ENCODE measurements at regions not wholly inside any gene's neighbourhood (a gene's known extent, or its start where the extent isn't known, plus 50 kb on each side); places are given as distances from the start of the nearest gene placed in this dataset.

DNA sequence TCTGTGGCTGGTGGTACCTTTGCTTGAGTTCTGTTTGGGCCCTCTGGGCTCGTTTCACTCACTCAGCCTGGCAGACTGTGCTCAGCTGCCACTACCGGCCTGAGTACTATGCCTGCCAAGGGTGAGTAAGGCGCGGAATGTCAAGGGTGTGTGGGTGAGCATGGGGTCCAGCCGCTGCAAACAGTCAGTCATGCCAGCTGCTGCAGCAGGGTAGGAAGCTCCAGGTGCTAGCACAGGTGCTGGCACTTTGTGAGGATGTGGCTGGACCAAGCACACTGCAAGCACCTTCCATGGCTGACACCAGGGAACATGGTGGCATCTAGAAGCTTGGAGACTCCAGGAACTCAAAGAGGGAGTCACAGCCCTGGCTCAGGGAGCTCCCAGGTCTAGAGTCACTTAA is 368.6 kb upstream of the ACO1 start:
- no peak for TF ChIP-seq EZH2 (optimal IDR thresholded peaks at IDR 0.05; ENCODE audit: low read depth, low read length)
- TF ChIP-seq, protein P1, sequence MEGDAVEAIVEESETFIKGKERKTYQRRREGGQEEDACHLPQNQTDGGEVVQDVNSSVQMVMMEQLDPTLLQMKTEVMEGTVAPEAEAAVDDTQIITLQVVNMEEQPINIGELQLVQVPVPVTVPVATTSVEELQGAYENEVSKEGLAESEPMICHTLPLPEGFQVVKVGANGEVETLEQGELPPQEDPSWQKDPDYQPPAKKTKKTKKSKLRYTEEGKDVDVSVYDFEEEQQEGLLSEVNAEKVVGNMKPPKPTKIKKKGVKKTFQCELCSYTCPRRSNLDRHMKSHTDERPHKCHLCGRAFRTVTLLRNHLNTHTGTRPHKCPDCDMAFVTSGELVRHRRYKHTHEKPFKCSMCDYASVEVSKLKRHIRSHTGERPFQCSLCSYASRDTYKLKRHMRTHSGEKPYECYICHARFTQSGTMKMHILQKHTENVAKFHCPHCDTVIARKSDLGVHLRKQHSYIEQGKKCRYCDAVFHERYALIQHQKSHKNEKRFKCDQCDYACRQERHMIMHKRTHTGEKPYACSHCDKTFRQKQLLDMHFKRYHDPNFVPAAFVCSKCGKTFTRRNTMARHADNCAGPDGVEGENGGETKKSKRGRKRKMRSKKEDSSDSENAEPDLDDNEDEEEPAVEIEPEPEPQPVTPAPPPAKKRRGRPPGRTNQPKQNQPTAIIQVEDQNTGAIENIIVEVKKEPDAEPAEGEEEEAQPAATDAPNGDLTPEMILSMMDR (IDR thresholded peaks at IDR 0.05; ENCODE audit: low read length) = no peak
